NCI-H2171 (cell line): ENCODE measurements at regions not wholly inside any gene's neighbourhood (a gene's known extent, or its start where the extent isn't known, plus 50 kb on each side); places are given as distances from the start of the nearest gene placed in this dataset.

Source experiments
- DNase-seq: peaks from one replicate; lab custom pipeline; 2025; lab: John Stamatoyannopoulos, UW

- no peak for DNase-seq
Observed at GRCh38 chr6:8218861-8219260, 116.5 kb upstream of the EEF1E1 start.

DNA sequence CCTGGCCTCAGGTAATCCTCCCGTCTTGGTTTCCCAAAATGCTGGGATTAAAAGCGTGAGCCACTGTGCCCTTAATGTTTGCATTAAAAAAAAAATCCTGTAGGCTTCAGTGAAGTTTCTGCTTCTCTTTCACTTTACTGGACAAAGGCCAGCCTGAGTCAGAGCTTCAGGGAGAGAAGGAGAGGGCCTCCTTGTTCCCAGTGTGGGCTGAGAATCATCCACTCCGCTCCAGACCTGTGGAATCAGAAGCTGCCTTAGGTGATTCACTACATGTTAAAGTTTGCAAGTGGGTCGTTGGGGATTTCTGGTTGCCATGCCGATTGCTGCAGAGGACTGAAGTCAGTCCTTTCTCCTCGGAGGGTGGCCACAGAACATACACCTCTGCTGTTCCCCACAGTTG is 113.3 kb upstream of the EEF1E1 start:
- DNase-seq: no peak

GRCh38 chr6:8213995-8214394 is 111.6 kb upstream of the EEF1E1 start:
- no peak for DNase-seq

DNA sequence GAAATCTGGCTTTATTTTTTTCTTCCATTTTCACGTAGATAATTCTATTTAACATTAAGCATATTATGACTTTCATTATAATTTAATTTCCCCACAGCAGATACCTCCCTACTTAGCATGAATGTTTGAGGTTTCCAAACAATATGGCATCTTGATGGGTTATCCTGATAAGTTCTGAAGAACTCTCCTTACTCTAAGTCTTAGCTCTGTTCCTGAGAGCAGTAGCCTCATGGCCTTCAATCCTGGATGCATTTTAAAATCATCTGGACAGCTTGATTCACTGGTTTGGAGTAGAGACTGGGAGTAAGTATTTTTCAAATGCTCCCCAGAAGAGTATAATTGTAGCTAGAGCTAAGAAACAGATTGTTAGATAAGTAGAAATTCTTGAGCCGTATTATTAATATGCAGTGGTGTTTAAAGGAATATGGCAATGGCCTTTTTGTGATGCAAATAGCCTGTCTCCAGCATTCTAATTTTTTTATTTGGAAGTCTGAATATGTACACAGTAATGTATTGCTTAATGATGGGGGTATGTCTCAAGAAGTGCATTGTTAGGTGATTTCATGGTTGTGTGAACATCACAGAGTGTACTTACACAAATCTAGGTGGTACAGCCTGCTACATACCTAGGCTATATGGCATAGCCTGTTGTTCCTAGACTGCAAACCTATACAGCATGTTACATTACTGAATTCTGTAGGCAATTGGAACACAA is 110.5 kb upstream of the EEF1E1 start:
- no peak for DNase-seq

DNA sequence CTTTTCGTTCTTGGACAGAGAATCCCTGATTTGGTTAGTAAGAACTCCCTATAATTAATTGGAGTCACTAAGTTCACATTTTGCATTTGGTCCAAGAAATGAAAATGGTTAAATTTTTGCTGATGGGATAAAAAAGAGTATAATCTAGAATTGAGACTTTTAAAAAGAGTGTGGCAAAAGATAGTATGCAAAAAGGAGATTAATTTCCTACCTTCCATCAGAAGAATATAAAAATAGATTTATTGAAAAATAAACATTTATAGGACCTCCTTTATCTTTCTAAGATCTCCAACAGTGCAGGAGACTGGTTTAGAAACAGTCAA is 105.5 kb upstream of the EEF1E1 start:
- no peak for DNase-seq

DNA sequence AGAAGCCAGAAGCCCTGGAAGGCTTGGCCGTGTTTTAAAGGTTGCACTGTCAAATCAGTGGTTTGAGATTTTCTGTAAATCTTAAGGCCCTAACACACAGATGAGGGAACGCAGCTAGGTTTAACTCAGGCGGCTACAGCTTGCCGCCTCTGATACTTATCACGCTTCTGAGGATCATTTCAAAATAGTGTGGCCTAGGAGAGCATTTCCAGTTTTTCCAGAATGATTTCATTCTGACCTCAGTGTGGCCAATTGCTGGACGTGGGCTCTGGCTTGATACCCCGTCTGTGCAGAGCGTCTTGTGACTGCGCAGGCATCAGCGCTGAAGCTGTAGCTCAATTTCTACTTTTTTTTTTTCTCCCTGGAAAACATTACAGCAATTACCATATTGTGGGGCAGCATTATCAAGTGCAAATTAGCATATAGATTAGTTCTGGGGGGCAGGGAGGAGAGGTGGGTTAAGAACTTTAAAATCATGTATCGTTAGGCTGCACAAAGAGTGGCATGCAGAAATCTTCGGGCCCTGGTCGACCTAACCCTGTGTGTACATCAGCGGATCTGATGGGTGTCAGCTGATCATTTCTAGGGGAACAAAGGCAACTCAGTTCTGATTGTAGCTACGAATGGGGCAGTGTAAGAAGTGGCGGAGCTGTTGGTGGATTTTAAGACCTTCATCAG is 105.0 kb upstream of the EEF1E1 start:
- DNase-seq: no peak

- DNase-seq: no peak
Observed at GRCh38 chr6:8203337-8203736, 101.0 kb upstream of the EEF1E1 start.

DNA sequence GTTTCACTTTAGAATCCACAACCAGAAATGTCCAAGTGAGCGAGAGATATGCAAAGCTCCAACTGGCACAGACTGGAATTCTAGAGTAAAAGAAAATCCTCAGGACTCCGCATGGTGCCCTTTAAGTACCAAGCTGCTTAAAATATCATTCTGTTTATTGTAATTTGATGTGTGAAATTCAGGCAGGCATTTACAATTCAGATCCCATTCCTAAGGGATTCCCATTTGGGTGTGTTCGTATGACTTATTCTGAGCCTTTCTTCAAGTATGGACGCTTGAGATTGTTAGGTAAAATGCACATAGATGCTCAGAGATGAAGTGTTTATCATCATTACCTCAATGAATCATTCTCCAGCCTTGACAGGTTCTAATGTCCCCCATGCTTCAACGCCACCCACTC is 99.3 kb upstream of the EEF1E1 start:
- DNase-seq: no peak

GRCh38 chr6:8200255-8200654 is 97.9 kb upstream of the EEF1E1 start:
- DNase-seq: no peak

DNA sequence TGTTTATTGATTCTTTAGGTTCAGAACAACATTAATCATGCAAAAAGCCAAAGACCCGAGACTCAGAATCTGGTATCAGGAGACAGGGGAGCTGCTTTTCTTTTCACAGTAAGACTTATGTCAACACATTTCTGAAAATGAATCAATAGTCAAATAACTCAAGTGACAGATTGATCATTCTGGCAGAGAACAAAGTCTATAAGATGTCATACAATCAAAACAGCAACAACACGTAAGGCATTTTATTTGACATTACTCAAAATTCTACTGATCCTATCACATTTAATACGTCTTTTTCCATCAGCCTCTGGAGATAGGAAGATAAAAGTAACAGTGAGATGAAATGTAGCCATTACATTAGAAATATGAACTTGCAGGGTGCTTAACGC is 93.4 kb upstream of the EEF1E1 start:
- DNase-seq: no peak

GRCh38 chr6:8195040-8195713 is 92.8 kb upstream of the EEF1E1 start:
- no peak for DNase-seq

GRCh38 chr6:8194490-8194889 is 92.1 kb upstream of the EEF1E1 start:
- no peak for DNase-seq

DNA sequence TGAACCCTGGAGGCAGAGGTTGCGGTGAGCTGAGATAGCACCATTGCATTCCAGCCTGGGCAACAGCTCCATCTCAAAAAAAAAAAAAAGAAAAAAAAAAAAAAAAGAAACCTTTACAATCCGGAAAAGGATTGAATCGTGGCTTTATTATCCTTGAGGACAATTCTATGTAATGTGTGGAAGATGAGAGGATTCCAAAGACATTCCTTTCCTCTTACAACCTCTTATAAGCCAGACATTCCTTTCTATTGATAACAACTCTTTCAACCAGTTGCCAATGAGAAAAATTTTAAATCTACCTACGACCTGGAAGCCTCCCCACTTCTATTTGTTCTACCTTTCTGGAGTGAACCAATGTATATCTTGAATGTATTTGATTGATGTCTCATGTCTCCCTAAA is 91.2 kb upstream of the EEF1E1 start:
- no peak for DNase-seq

GRCh38 chr6:8192597-8192996 is 90.2 kb upstream of the EEF1E1 start:
- no peak for DNase-seq

GRCh38 chr6:8192067-8192466 is 89.7 kb upstream of the EEF1E1 start:
- DNase-seq: no peak

- DNase-seq: no peak
Observed at GRCh38 chr6:8191629-8192028, 89.3 kb upstream of the EEF1E1 start.

DNA sequence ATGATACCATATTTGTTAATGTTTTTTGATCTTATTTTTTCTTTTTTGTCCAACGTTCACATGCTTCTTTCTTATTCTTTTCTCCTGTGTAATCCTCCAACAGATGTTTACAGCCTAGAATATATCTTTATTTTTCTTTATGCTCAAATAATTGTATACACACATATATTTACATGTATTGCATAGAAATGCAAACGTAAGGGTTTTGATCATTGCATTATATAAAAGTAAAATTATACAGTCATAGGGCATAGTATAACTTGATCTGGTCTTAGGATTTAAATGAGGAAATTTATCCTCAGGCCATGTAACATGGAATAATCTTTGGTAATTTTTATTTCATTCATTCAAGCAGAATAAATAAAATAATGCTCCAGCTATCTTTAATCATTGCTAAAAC is 84.9 kb upstream of the EEF1E1 start:
- no peak for DNase-seq

DNA sequence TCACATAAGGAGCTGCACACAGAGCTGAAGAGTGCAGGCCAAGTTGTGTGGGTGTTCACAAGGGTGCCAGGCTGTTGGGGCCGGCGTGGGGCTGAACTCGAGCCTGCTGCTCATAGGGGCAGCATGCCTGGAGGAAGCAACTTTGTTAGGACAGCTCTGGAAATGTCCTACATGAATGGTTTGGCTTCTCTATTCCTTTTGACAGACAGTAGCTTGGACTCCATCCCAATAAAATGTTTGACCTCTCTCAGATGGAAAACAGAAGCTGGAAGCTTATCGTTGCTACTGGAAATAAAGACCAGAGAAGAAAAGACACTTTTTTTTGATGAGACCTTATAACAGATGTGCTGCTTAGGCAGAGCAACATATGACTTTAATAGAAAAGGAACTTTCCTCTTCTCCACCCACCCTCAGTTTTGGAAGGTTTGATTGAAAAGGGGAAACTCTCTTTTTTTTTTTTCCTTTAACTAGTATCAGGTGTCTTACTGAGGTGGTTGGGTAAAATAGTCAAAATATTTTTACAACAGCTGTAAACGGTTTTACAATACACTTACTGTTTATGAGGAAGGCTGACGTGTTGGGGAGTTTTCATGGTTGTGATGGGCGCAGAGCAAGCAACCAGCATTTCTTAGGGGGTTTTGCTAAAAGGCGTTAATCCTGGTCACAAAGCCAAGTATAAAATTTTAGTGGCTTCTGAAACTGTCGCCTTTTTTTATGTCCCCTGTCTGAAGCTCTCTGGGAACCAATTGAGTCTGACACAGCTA is 80.7 kb upstream of the EEF1E1 start:
- DNase-seq: no peak

- DNase-seq: no peak
Observed at GRCh38 chr6:8181951-8182845, 79.8 kb upstream of the EEF1E1 start.

DNA sequence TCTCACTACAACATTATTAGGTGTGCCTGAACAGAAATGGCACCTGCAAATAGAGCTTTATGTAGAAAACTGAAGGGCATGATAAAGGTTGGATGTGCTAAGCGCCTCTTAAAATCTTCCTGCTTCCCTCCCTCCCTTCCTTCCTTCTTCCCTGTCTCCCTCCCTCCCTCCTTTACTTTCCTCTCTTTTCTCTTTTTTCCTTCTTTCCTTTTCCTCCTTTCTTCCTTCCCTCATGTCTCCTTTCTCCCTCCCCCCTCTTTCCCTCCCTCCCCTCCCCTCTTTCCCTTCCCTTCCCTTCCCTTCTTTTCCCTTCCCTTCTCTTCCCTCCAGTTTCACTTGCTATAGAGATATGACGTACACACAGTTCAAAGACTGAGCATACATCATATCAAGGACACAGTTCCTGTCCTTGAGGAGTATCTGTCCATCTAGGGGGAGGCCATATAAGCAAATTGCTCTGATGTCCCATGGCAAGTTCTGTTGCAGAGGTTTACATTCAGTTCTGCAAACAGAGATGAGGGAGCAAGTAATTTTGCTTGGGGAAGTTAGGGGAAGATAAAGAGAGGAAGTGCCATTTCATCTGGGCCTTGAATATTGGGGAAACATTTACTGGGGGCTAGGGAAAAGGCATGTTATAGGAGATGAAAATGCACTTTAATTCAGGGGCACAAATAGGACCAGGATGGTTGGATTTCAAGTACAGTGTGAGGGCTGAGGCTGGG is 79.0 kb upstream of the EEF1E1 start:
- DNase-seq: no peak
